ENCODE measurements at regions not wholly inside any gene's neighbourhood (a gene's known extent, or its start where the extent isn't known, plus 50 kb on each side); places are given as distances from the start of the nearest gene placed in this dataset.
A peak's percentile ranks its signal among the peaks of the same experiment; 100 is the strongest.

GRCh38 chr19:34308381-34309367, 54.3 kb downstream of the GARRE1 start:
- no peak for DNase-seq
- no peak overlapping the region for H3K4me3 Mint-ChIP-seq

More at GRCh38 chr19:34308381-34309367, 54.3 kb downstream of the GARRE1 start:
- WGBS (ENCODE audit: extremely low coverage, insufficient read length, low lambda C conversion rate), result no CpG with 5 or more reads among the region's 8 CpGs
- H3K9me3 Mint-ChIP-seq, result no peaks in the 10 kb centered on the region
- H3K23ac ChIP-seq (ENCODE audit: insufficient read length, low read depth, low read length), result no peak overlapping the region
- H2AFZ ChIP-seq (ENCODE audit: low read length), result no peak overlapping the region
- no peaks in the 10 kb centered on the region; the same call in 1 of the 2 replicates for H3K79me2 ChIP-seq (ENCODE audit: insufficient read depth, low read length)
- H4K8ac ChIP-seq (replicated peaks; ENCODE audit: insufficient read length, low read depth, low read length), result no peak overlapping the region
- no peak overlapping the region for H3K14ac ChIP-seq (ENCODE audit: insufficient read depth, low read length)
- H3K23me2 ChIP-seq (ENCODE audit: insufficient read length, low read depth, low read length, poor library complexity, severe bottlenecking), result no peaks in the 10 kb centered on the region
- H4K91ac ChIP-seq (ENCODE audit: insufficient read length, low read depth, low read length), result no peak overlapping the region
- H3T11ph ChIP-seq (ENCODE audit: low read length), result no peak overlapping the region
- H3K4me1 ChIP-seq (ENCODE audit: insufficient read depth, low read length), result no peaks in the 10 kb centered on the region
- H3K27me3 Mint-ChIP-seq (ENCODE audit: low read depth), result no peaks in the 10 kb centered on the region
- H3K9ac ChIP-seq (ENCODE audit: extremely low read depth, insufficient read length, low read length), result no peak overlapping the region
- no peak overlapping the region for H2BK20ac ChIP-seq (ENCODE audit: low read depth, low read length, poor library complexity, severe bottlenecking)
- no peak overlapping the region for H3K4me2 ChIP-seq (ENCODE audit: insufficient read depth, insufficient read length, low read length)
- no peaks in the 10 kb centered on the region for H3K9me3 ChIP-seq (ENCODE audit: control insufficient read depth, low read depth, low read length)
- H4K5ac ChIP-seq (ENCODE audit: insufficient read length, low read depth, low read length), result no peak overlapping the region
- H3K18ac ChIP-seq (ENCODE audit: insufficient read length, low read depth, low read length), result no peak overlapping the region
- H3K4me1 Mint-ChIP-seq, result peaks cover 24 to 36% of the 10 kb centered on the region in 2 experiments
- H3K56ac ChIP-seq (ENCODE audit: insufficient read length, low read depth, low read length), result no peak overlapping the region
- no peak overlapping the region for H3K4ac ChIP-seq (ENCODE audit: low read depth, low read length)
- H2AK5ac ChIP-seq (ENCODE audit: insufficient read length, low read length), result no peak overlapping the region
- H4K20me1 ChIP-seq (ENCODE audit: control insufficient read depth, insufficient read depth, insufficient read length), result no peaks in the 10 kb centered on the region
- no peaks in the 10 kb centered on the region for H3K79me1 ChIP-seq (ENCODE audit: insufficient read depth, low read depth, low read length, poor library complexity, severe bottlenecking)
- H2BK15ac ChIP-seq (ENCODE audit: low read depth, low read length), result no peak overlapping the region
- H3K27me3 ChIP-seq (ENCODE audit: insufficient read depth, low read length), result no peaks in the 10 kb centered on the region
- H3K27ac Mint-ChIP-seq, result peak overlapping the region in 1 of 3 experiments; percentile 27; a peak in 2 of 7 replicates
- no peak overlapping the region for H2BK12ac ChIP-seq (ENCODE audit: insufficient read length, low read depth, low read length)
- no peak overlapping the region for H2BK5ac ChIP-seq (ENCODE audit: insufficient read length, low read length)
- peaks cover 1 to 6% (median 4%) of the 10 kb centered on the region in 3 experiments; a peak in 5 of 7 replicates for H3K36me3 Mint-ChIP-seq (ENCODE audit: insufficient read depth in 1 of 3, low read depth in 3 of 3)
- no peak overlapping the region for H3K27ac ChIP-seq (ENCODE audit: insufficient read length, low read depth, low read length)
- TF ChIP-seq CTCF (conservative IDR thresholded peaks at IDR 0.05), result no peak
- no peak overlapping the region for H2BK120ac ChIP-seq (ENCODE audit: low read depth, low read length, poor library complexity, severe bottlenecking)
